ENCODE measurements at regions not wholly inside any gene's neighbourhood (a gene's known extent, or its start where the extent isn't known, plus 50 kb on each side); places are given as distances from the start of the nearest gene placed in this dataset.

DNA sequence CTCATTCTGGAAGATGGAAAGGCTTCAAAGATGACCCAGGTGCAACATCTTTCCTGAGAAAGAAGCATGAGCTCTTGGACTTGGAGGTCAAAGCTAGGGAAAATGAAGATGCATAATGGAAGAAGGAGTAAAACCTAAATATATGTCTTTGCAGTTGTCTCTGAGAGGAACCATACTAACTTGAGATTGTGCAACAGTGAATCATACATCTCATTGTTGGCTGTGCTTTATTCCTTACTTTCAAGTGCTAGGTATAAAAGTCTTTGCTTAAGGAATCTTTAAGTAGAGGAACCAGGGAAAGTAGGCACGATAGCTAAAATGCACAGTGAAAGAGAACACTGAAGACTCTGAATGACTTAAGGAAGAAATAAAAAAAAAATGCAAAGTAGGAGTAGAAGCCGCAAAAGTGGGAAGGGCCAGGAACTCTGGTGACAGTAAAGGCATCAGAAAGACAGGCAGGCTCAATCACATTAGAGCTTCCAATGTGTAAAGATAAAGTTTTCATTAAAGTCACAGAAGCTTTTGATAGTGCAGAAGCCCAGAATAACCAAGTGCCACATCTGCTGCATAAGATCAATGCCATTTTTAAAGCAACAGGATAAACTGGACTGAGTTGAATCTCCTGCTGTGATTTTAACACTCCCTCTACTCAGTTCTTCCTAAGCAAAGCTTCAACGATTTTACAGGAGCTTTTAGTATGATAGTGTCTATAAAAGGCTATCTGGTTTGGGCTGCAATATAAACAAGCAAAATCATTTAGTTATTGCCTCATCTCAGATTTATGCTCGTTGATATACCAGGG, 432.3 kb upstream of the EDIL3 start:
- Histone ChIP-seq H3K27ac (replicated peaks; ENCODE audit: low read length) (no peak overlapping the region), H2BK12ac (ENCODE audit: low read length) (no peak overlapping the region), H3K36me3 (replicated peaks in 1 of 2; ENCODE audit: control insufficient read depth in 2 of 2, insufficient read depth in 2 of 2, low read length in 2 of 2) (no peaks in the 10 kb centered on the region), H3K14ac (ENCODE audit: low read length) (no peak overlapping the region), H2BK15ac (ENCODE audit: low read length) (no peak overlapping the region), H2BK5ac (ENCODE audit: low read length) (no peak overlapping the region), H3K4me2 (ENCODE audit: insufficient read depth, low read length, poor library complexity, severe bottlenecking) (no peak overlapping the region), H3K23ac (ENCODE audit: low read depth, low read length, poor library complexity) (no peak overlapping the region), H2AFZ (ENCODE audit: low read length) (no peak overlapping the region), H3K27me3 (ENCODE audit: control insufficient read depth in 3 of 3, insufficient read depth in 3 of 3, low read depth in 1 of 3, low read length in 3 of 3) (no peaks in the 10 kb centered on the region), H2AK5ac (ENCODE audit: low read depth, low read length) (no peak overlapping the region), H4K91ac (ENCODE audit: low read depth, low read length, poor library complexity) (no peak overlapping the region), H3K4me3 (ENCODE audit: low read length in 2 of 2) (no peak overlapping the region), H3K9ac (ENCODE audit: low read depth, low read length, poor library complexity) (no peak overlapping the region), H3K18ac (ENCODE audit: low read length) (no peak overlapping the region), H3K9me3 (replicated peaks in 1 of 2; ENCODE audit: control insufficient read depth in 2 of 2, insufficient read depth in 1 of 2, low read depth in 1 of 2, low read length in 2 of 2) (no peaks in the 10 kb centered on the region), H3K4me1 (ENCODE audit: control insufficient read depth in 2 of 2, insufficient read depth in 1 of 2, low read depth in 1 of 2, low read length in 2 of 2) (peaks cover 0 to 3% of the 10 kb centered on the region in 2 donors), H4K8ac (ENCODE audit: low read depth, low read length) (no peak overlapping the region), H2BK120ac (ENCODE audit: low read depth, low read length) (no peak overlapping the region), H3K79me1 (ENCODE audit: low read depth, low read length) (no peaks in the 10 kb centered on the region), H3K4ac (ENCODE audit: low read length) (no peak overlapping the region)
- no peak for DNase-seq (ENCODE audit: low spot score)
- no CpG with 5 or more reads among the region's 4 CpGs for WGBS, 2 donors (ENCODE audit: extremely low coverage in 2 of 2, insufficient read length in 2 of 2, insufficient replicate concordance in 1 of 2)

DNA sequence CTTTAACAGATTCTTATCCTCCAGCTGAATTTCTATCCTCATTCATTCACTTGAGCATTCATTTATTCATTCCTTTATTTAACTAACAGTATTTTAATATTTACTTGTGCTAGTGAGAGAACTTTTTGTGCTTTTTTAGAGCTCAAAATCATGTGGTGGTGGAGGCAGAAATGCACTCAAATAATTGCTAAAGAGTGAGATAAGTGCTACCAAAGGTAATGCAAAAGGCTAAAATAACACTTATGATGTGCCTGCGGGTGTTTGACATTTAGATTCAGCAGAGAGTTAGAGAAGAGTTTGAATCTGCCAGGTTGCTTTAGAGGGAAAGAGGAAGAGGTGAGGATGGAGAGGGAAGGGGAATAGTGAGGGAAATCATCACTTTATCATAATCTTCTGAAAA, 431.5 kb upstream of the EDIL3 start:
- Histone ChIP-seq H2AK5ac (ENCODE audit: low read depth, low read length) (no peak overlapping the region), H2BK12ac (ENCODE audit: low read length) (no peak overlapping the region), H3K4me3 (ENCODE audit: low read length in 2 of 2) (no peak overlapping the region), H2AFZ (ENCODE audit: low read length) (no peak overlapping the region), H3K79me1 (ENCODE audit: low read depth, low read length) (no peaks in the 10 kb centered on the region), H3K27ac (replicated peaks; ENCODE audit: low read length) (no peak overlapping the region), H3K36me3 (replicated peaks in 1 of 2; ENCODE audit: control insufficient read depth in 2 of 2, insufficient read depth in 2 of 2, low read length in 2 of 2) (no peaks in the 10 kb centered on the region), H3K4me2 (ENCODE audit: insufficient read depth, low read length, poor library complexity, severe bottlenecking) (no peak overlapping the region), H2BK15ac (ENCODE audit: low read length) (no peak overlapping the region), H4K91ac (ENCODE audit: low read depth, low read length, poor library complexity) (no peak overlapping the region), H3K4me1 (ENCODE audit: control insufficient read depth in 2 of 2, insufficient read depth in 1 of 2, low read depth in 1 of 2, low read length in 2 of 2) (peaks cover 0 to 3% of the 10 kb centered on the region in 2 donors), H3K18ac (ENCODE audit: low read length) (no peak overlapping the region), H3K4ac (ENCODE audit: low read length) (no peak overlapping the region), H3K27me3 (ENCODE audit: control insufficient read depth in 3 of 3, insufficient read depth in 3 of 3, low read depth in 1 of 3, low read length in 3 of 3) (no peaks in the 10 kb centered on the region), H3K14ac (ENCODE audit: low read length) (no peak overlapping the region), H3K9me3 (replicated peaks in 1 of 2; ENCODE audit: control insufficient read depth in 2 of 2, insufficient read depth in 1 of 2, low read depth in 1 of 2, low read length in 2 of 2) (no peaks in the 10 kb centered on the region), H3K23ac (ENCODE audit: low read depth, low read length, poor library complexity) (no peak overlapping the region), H2BK120ac (ENCODE audit: low read depth, low read length) (no peak overlapping the region), H3K9ac (ENCODE audit: low read depth, low read length, poor library complexity) (no peak overlapping the region), H2BK5ac (ENCODE audit: low read length) (no peak overlapping the region), H4K8ac (ENCODE audit: low read depth, low read length) (no peak overlapping the region)
- no peak for DNase-seq (ENCODE audit: low spot score)
- no CpG with 5 or more reads among the region's 1 CpG for WGBS, 2 donors (ENCODE audit: extremely low coverage in 2 of 2, insufficient read length in 2 of 2, insufficient replicate concordance in 1 of 2)

GRCh38 chr5:84805473-84805872, 420.8 kb upstream of the EDIL3 start:
- Histone ChIP-seq H2AK5ac (ENCODE audit: low read depth, low read length) (no peak overlapping the region), H3K79me1 (ENCODE audit: low read depth, low read length) (no peaks in the 10 kb centered on the region), H3K4me2 (ENCODE audit: insufficient read depth, low read length, poor library complexity, severe bottlenecking) (no peak overlapping the region), H3K4me3 (ENCODE audit: low read length in 2 of 2) (no peak overlapping the region), H3K23ac (ENCODE audit: low read depth, low read length, poor library complexity) (no peak overlapping the region), H3K27ac (replicated peaks; ENCODE audit: low read length) (no peak overlapping the region), H3K4me1 (ENCODE audit: control insufficient read depth in 2 of 2, insufficient read depth in 1 of 2, low read depth in 1 of 2, low read length in 2 of 2) (no peaks in the 10 kb centered on the region), H2BK5ac (ENCODE audit: low read length) (no peak overlapping the region), H2BK15ac (ENCODE audit: low read length) (no peak overlapping the region), H4K91ac (ENCODE audit: low read depth, low read length, poor library complexity) (no peak overlapping the region), H3K18ac (ENCODE audit: low read length) (no peak overlapping the region), H3K27me3 (ENCODE audit: control insufficient read depth in 3 of 3, insufficient read depth in 3 of 3, low read depth in 1 of 3, low read length in 3 of 3) (no peaks in the 10 kb centered on the region), H3K9ac (ENCODE audit: low read depth, low read length, poor library complexity) (no peak overlapping the region), H3K4ac (ENCODE audit: low read length) (no peak overlapping the region), H3K36me3 (replicated peaks in 1 of 2; ENCODE audit: control insufficient read depth in 2 of 2, insufficient read depth in 2 of 2, low read length in 2 of 2) (no peaks in the 10 kb centered on the region), H2AFZ (ENCODE audit: low read length) (no peak overlapping the region), H4K8ac (ENCODE audit: low read depth, low read length) (no peak overlapping the region), H2BK120ac (ENCODE audit: low read depth, low read length) (no peak overlapping the region), H3K14ac (ENCODE audit: low read length) (no peak overlapping the region), H3K9me3 (replicated peaks in 1 of 2; ENCODE audit: control insufficient read depth in 2 of 2, insufficient read depth in 1 of 2, low read depth in 1 of 2, low read length in 2 of 2) (no peaks in the 10 kb centered on the region), H2BK12ac (ENCODE audit: low read length) (no peak overlapping the region)
- DNase-seq (ENCODE audit: low spot score): no peak

- Histone ChIP-seq H3K27me3 (ENCODE audit: control insufficient read depth in 3 of 3, insufficient read depth in 3 of 3, low read depth in 1 of 3, low read length in 3 of 3) (no peaks in the 10 kb centered on the region), H3K4me2 (ENCODE audit: insufficient read depth, low read length, poor library complexity, severe bottlenecking) (no peak overlapping the region), H3K36me3 (replicated peaks in 1 of 2; ENCODE audit: control insufficient read depth in 2 of 2, insufficient read depth in 2 of 2, low read length in 2 of 2) (no peaks in the 10 kb centered on the region), H2BK120ac (ENCODE audit: low read depth, low read length) (no peak overlapping the region), H3K27ac (replicated peaks; ENCODE audit: low read length) (no peak overlapping the region), H3K4me3 (ENCODE audit: low read length in 2 of 2) (no peak overlapping the region), H2AK5ac (ENCODE audit: low read depth, low read length) (no peak overlapping the region), H2BK5ac (ENCODE audit: low read length) (no peak overlapping the region), H3K9me3 (replicated peaks in 1 of 2; ENCODE audit: control insufficient read depth in 2 of 2, insufficient read depth in 1 of 2, low read depth in 1 of 2, low read length in 2 of 2) (no peaks in the 10 kb centered on the region), H2BK15ac (ENCODE audit: low read length) (no peak overlapping the region), H3K23ac (ENCODE audit: low read depth, low read length, poor library complexity) (no peak overlapping the region), H3K9ac (ENCODE audit: low read depth, low read length, poor library complexity) (no peak overlapping the region), H3K79me1 (ENCODE audit: low read depth, low read length) (no peaks in the 10 kb centered on the region), H4K91ac (ENCODE audit: low read depth, low read length, poor library complexity) (no peak overlapping the region), H3K4ac (ENCODE audit: low read length) (no peak overlapping the region), H2AFZ (ENCODE audit: low read length) (no peak overlapping the region), H3K18ac (ENCODE audit: low read length) (no peak overlapping the region), H3K14ac (ENCODE audit: low read length) (no peak overlapping the region), H3K4me1 (ENCODE audit: control insufficient read depth in 2 of 2, insufficient read depth in 1 of 2, low read depth in 1 of 2, low read length in 2 of 2) (no peaks in the 10 kb centered on the region), H4K8ac (ENCODE audit: low read depth, low read length) (no peak overlapping the region), H2BK12ac (ENCODE audit: low read length) (no peak overlapping the region)
- no peak for DNase-seq (ENCODE audit: low spot score)
- no CpG with 5 or more reads among the region's 8 CpGs for WGBS, 2 donors (ENCODE audit: extremely low coverage in 2 of 2, insufficient read length in 2 of 2, insufficient replicate concordance in 1 of 2)
Observed at GRCh38 chr5:84796399-84796798, 411.7 kb upstream of the EDIL3 start.
